Jurkat, Clone E6-1 (cell line): ENCODE measurements at regions not wholly inside any gene's neighbourhood (a gene's known extent, or its start where the extent isn't known, plus 50 kb on each side); places are given as distances from the start of the nearest gene placed in this dataset.
A peak's percentile ranks its signal among the peaks of the same experiment; 100 is the strongest.

Source experiments
- DNase-seq: peaks from one replicate; pipeline ENCODE4 v3.0.0-alpha.2; 2011; ENCODE audit warnings: low read depth, low spot score
- H3K4me3 ChIP-seq: 2 replicates; pipeline ENCODE4 v1.5.1; 2011; ENCODE audit warnings: mild to moderate bottlenecking, low read length, control low read depth, moderate library complexity

- H3K4me3 ChIP-seq: no peak overlapping the region
- no peak for DNase-seq
Measured at GRCh38 chr5:4189317-4189716, 593.7 kb downstream of the IRX1 start.

- DNase-seq: no peak
- H3K4me3 ChIP-seq: no peak overlapping the region
Measured at GRCh38 chr5:4191041-4191440, 595.4 kb downstream of the IRX1 start.

GRCh38 chr5:4191703-4192102 is 596.1 kb downstream of the IRX1 start:
- no peak for DNase-seq
- H3K4me3 ChIP-seq: no peak overlapping the region

GRCh38 chr5:4192111-4192510 is 596.5 kb downstream of the IRX1 start:
- no peak overlapping the region for H3K4me3 ChIP-seq
- no peak for DNase-seq

- H3K4me3 ChIP-seq: no peak overlapping the region
- no peak for DNase-seq
Measured at GRCh38 chr5:4196744-4197143, 601.1 kb downstream of the IRX1 start.

GRCh38 chr5:4197151-4197550 is 601.5 kb downstream of the IRX1 start:
- DNase-seq: peak; percentile 73
- H3K4me3 ChIP-seq: no peak overlapping the region

GRCh38 chr5:4198461-4198860 is 602.8 kb downstream of the IRX1 start:
- no peak for DNase-seq
- no peak overlapping the region for H3K4me3 ChIP-seq

GRCh38 chr5:4199049-4199841 is 603.6 kb downstream of the IRX1 start:
- DNase-seq: peak; percentile 15

GRCh38 chr5:4203146-4203545 is 607.5 kb downstream of the IRX1 start:
- no peak for DNase-seq
- H3K4me3 ChIP-seq: no peak overlapping the region

More at GRCh38 chr5:4199049-4199841, 603.6 kb downstream of the IRX1 start:
- H3K4me3 ChIP-seq: no peak overlapping the region

GRCh38 chr5:4204276-4205141 is 608.9 kb downstream of the IRX1 start:
- DNase-seq: no peak
- no peak overlapping the region for H3K4me3 ChIP-seq

- DNase-seq: no peak
- no peak overlapping the region for H3K4me3 ChIP-seq
Measured at GRCh38 chr5:4205398-4205797, 609.8 kb downstream of the IRX1 start.

GRCh38 chr5:4206127-4206526 is 610.5 kb downstream of the IRX1 start:
- no peak for DNase-seq
- no peak overlapping the region for H3K4me3 ChIP-seq

- no peak overlapping the region for H3K4me3 ChIP-seq
- no peak for DNase-seq
Measured at GRCh38 chr5:4207486-4207885, 611.9 kb downstream of the IRX1 start.

- H3K4me3 ChIP-seq: no peak overlapping the region
- DNase-seq: no peak
Measured at GRCh38 chr5:4208537-4208936, 612.9 kb downstream of the IRX1 start.

GRCh38 chr5:4208996-4209395 is 613.4 kb downstream of the IRX1 start:
- H3K4me3 ChIP-seq: no peak overlapping the region
- DNase-seq: no peak

GRCh38 chr5:4212071-4212739 is 616.6 kb downstream of the IRX1 start:
- no peak overlapping the region for H3K4me3 ChIP-seq
- no peak for DNase-seq

GRCh38 chr5:4212981-4213819 is 617.6 kb downstream of the IRX1 start:
- no peak overlapping the region for H3K4me3 ChIP-seq
- DNase-seq: no peak

GRCh38 chr5:4215143-4215542 is 619.5 kb downstream of the IRX1 start:
- DNase-seq: no peak

GRCh38 chr5:4216142-4216541 is 620.5 kb downstream of the IRX1 start:
- no peak for DNase-seq
- H3K4me3 ChIP-seq: no peak overlapping the region

More at GRCh38 chr5:4215143-4215542, 619.5 kb downstream of the IRX1 start:
- no peak overlapping the region for H3K4me3 ChIP-seq
